OCI-LY1 (cell line): ENCODE measurements at regions not wholly inside any gene's neighbourhood (a gene's known extent, or its start where the extent isn't known, plus 50 kb on each side); places are given as distances from the start of the nearest gene placed in this dataset.

ENCODE experiments used
- H2AFZ ChIP-seq: fragments of 200-600 bp; sonication (generic), shearing (Covaris generic); 2 replicates; pipeline ENCODE4 v1.6.0; 2014; ENCODE audit warnings: antibody characterized with exemption, mild to moderate bottlenecking, low read length
- H3F3A ChIP-seq: fragments of 200-600 bp; sonication (generic), shearing (Covaris generic); 2 replicates; pipeline ENCODE4 v1.6.0; 2014; ENCODE audit warnings: mild to moderate bottlenecking, antibody characterized with exemption, low read length, moderate library complexity; ENCODE audit not compliant: insufficient read depth
- H3K27ac ChIP-seq: fragments of 200-600 bp; sonication (generic); 2 replicates; pipeline ENCODE4 v1.5.1; 2014; ENCODE audit warnings: low read length, mixed run types, mild to moderate bottlenecking, low read depth; ENCODE audit not compliant: poor library complexity, severe bottlenecking
- H3K27me3 ChIP-seq: fragments of 200-600 bp; sonication (generic); 2 replicates; pipeline ENCODE4 v1.6.0; 2014; ENCODE audit warnings: antibody characterized with exemption, mild to moderate bottlenecking, low read length, moderate library complexity; ENCODE audit not compliant: insufficient read depth
- H3K36me3 ChIP-seq: fragments of 200-600 bp; sonication (generic); 2 replicates; pipeline ENCODE4 v1.6.1; 2014; ENCODE audit warnings: mild to moderate bottlenecking, antibody characterized with exemption, low read length, moderate library complexity, mixed read lengths; ENCODE audit not compliant: insufficient read depth
- H3K4me1 ChIP-seq: fragments of 200-600 bp; sonication (generic); 2 replicates; pipeline ENCODE4 v1.5.1; 2014; ENCODE audit warnings: mild to moderate bottlenecking, low read length, moderate library complexity; ENCODE audit not compliant: insufficient read depth, severe bottlenecking
- H3K4me2 ChIP-seq: fragments of 200-600 bp; sonication (generic), shearing (Covaris generic); 2 replicates; pipeline ENCODE4 v1.6.1; 2014; ENCODE audit warnings: low read length
- H3K4me3 ChIP-seq: fragments of 200-600 bp; sonication (generic); 2 replicates; pipeline ENCODE4 v1.5.1; 2014; ENCODE audit warnings: low read length, low read depth, mild to moderate bottlenecking, mixed read lengths; ENCODE audit not compliant: poor library complexity, severe bottlenecking
- H3K79me2 ChIP-seq: fragments of 200-600 bp; shearing (Covaris generic); 2 replicates; pipeline ENCODE4 v1.6.1; 2016; ENCODE audit warnings: mixed run types, low read length, mixed read lengths; ENCODE audit not compliant: insufficient read depth
- H3K9ac ChIP-seq: fragments of 200-600 bp; sonication (generic), shearing (Covaris generic); 2 replicates; pipeline ENCODE4 v1.6.1; 2014; ENCODE audit warnings: mild to moderate bottlenecking, low read length, mixed read lengths
- H3K9me2 ChIP-seq: fragments of 200-600 bp; sonication (generic), shearing (Covaris generic); 2 replicates; pipeline ENCODE4 v1.6.1; 2014; ENCODE audit warnings: low read depth, mild to moderate bottlenecking, low read length, mixed read lengths
- H3K9me3 ChIP-seq: fragments of 200-600 bp; shearing (Covaris generic); 2 replicates; pipeline ENCODE4 v1.6.1; 2014; ENCODE audit warnings: low read length, mixed read lengths
- H4K20me1 ChIP-seq: fragments of 200-600 bp; sonication (generic), shearing (Covaris generic); 2 replicates; pipeline ENCODE4 v1.6.0; 2016; ENCODE audit warnings: mild to moderate bottlenecking, low read length; ENCODE audit not compliant: insufficient read depth
- CTCF ChIP-seq: fragments of 200-600 bp; sonication (generic), shearing (Covaris generic); IDR thresholded peaks from 2 replicates; pipeline ENCODE4 v1.5.1; 2017; ENCODE audit warnings: mild to moderate bottlenecking, antibody characterized with exemption, low read length, moderate library complexity, mixed read lengths
- EZH2 ChIP-seq: fragments of 200-600 bp; sonication (generic), shearing (Covaris generic); IDR thresholded peaks from 2 replicates; pipeline ENCODE4 v1.8.0; 2017; ENCODE audit warnings: borderline replicate concordance, mixed run types, mild to moderate bottlenecking, antibody characterized with exemption, low read length, moderate library complexity, mixed read lengths

DNA sequence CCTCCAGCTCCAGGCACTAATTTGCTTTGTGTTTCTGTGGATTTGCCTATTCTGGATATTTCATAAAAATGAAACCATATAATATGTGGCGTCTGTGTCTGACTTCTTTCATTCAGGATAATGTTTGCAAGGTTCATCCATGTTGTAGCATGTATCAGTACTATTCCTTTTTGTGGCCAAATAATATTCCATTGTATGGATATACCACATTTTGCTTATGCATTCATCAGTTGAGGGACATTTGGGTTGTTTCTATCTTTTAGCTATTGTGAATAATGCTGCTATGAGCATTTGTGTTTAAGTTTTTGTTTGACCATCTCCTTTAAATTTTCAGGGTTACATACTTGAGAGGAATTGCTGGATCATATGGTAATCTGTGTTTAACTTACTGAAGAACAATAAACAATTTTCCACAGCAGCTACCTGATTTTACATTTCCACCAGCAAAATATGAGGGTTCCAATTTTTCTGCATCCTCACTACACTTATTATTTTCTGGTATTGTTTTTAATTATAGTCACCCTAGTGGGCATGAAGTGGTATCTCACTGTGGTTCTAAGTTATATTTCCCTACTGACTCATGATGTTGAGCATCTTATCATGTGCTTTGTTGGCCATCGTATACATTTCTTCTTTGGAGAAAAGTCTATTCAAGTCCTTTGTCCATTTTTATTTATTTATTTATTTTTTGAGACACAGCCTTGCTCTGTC, 63.9 kb downstream of the GCNT4 start:
- Histone ChIP-seq H3K4me2 (no peak overlapping the region), H3K9me2 (no peaks in the 10 kb centered on the region), H3F3A (no peaks in the 10 kb centered on the region), H3K27ac (no peak overlapping the region), H4K20me1 (no peaks in the 10 kb centered on the region), H3K4me3 (no peak overlapping the region), H3K36me3 (no peaks in the 10 kb centered on the region), H3K9ac (no peak overlapping the region), H3K27me3 (no peaks in the 10 kb centered on the region), H3K4me1 (no peaks in the 10 kb centered on the region), H3K9me3 (no peaks in the 10 kb centered on the region), H2AFZ (no peak overlapping the region), H3K79me2 (no peaks in the 10 kb centered on the region)
- TF ChIP-seq CTCF (no peak), EZH2 (no peak)

DNA sequence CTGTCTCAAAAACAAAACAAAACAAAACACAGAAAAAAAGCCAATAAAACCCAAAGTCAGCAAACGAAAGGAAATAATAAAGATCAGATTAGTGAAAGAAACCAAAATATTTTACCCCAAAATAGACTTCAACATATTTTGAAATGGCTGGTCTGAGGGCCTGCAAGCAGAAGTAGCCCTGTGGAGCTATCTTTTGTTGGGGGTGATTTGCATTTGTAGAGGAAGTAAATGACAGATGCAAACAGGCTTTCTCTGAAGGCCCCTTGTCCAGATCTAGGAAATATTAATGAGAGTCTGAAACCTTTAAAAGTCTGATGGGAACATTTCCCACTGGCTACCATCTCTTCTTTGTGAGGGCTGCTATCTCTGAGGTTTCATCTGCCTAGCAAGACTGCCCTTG, 74.0 kb downstream of the GCNT4 start:
- Histone ChIP-seq H3K4me2 (no peak overlapping the region), H4K20me1 (no peaks in the 10 kb centered on the region), H3K27me3 (no peaks in the 10 kb centered on the region), H3K36me3 (no peaks in the 10 kb centered on the region), H2AFZ (no peak overlapping the region), H3K4me3 (no peak overlapping the region), H3K9me2 (no peaks in the 10 kb centered on the region), H3K4me1 (no peaks in the 10 kb centered on the region), H3K9ac (no peak overlapping the region), H3F3A (no peaks in the 10 kb centered on the region), H3K9me3 (no peaks in the 10 kb centered on the region), H3K27ac (no peak overlapping the region), H3K79me2 (no peaks in the 10 kb centered on the region)
- TF ChIP-seq EZH2 (no peak), CTCF (no peak)

DNA sequence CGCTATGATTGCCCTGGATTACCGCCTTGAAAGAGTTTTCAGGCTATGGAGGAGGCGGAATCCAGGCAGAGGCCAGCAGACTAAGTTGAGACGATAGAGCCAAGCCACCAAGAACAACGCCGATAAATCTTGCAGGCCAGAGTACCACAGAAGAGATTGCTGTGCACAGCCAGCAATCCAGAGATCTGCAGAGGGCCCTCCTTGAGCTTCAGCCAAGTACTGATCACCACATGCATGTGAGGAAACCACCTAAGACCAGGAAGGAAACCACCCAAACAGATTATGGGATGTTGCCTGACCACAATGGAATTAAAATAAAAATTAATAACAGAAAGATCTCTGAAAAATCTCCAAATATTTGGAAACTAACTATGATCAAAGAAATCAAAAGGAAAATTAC, 74.9 kb downstream of the GCNT4 start:
- Histone ChIP-seq H2AFZ (no peak overlapping the region), H3K9me2 (no peaks in the 10 kb centered on the region), H4K20me1 (no peaks in the 10 kb centered on the region), H3K79me2 (no peaks in the 10 kb centered on the region), H3K4me3 (no peak overlapping the region), H3K4me1 (no peaks in the 10 kb centered on the region), H3K9ac (no peak overlapping the region), H3K4me2 (no peak overlapping the region), H3K36me3 (no peaks in the 10 kb centered on the region), H3K27me3 (no peaks in the 10 kb centered on the region), H3F3A (no peaks in the 10 kb centered on the region), H3K9me3 (no peaks in the 10 kb centered on the region), H3K27ac (no peak overlapping the region)
- no peak for TF ChIP-seq EZH2
- TF ChIP-seq CTCF = no peak
